Globus pallidus (tissue), 1 donor: ENCODE measurements at regions not wholly inside any gene's neighbourhood (a gene's known extent, or its start where the extent isn't known, plus 50 kb on each side); places are given as distances from the start of the nearest gene placed in this dataset.

ENCODE experiments used
- DNase-seq: peaks from one replicate; pipeline ENCODE4 v3.0.0-alpha.2; 2015; ENCODE audit warnings: low spot score

DNA sequence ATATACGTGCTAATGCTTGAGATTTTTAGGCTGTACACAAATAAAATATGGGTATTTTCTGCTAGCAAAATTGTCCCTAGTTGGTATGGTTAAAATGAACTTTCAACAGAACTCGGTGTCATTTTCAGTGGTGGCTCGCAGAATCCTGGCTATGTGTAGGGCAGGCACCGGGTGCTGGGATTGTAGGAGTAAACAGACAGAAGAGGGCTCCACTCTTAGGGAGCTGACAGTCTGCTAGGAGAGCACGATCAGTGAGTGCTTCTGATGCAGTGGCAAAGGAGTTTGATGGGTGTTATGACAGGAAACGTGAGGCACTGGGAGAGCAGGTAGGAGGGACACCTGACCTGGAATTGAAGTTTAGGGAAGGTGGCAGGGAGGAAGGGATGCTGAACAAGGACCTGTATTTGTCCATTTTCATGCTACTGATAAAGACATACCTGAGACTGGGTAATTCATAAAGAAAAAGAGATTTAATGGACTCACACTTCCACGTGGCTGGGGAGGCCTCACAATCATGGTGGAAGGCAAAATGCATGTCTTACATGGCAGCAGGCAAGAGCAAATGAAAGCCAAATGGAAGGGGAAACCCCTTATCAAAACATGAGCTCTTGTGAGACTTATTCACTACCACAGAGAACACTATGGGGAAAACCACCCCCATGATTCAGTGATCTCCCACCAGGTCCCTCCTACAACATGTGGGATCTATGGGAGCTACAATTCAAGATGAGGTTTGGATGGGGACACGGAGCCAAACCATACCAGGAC is 105.4 kb upstream of the LCLAT1 start:
- DNase-seq: no peak

DNA sequence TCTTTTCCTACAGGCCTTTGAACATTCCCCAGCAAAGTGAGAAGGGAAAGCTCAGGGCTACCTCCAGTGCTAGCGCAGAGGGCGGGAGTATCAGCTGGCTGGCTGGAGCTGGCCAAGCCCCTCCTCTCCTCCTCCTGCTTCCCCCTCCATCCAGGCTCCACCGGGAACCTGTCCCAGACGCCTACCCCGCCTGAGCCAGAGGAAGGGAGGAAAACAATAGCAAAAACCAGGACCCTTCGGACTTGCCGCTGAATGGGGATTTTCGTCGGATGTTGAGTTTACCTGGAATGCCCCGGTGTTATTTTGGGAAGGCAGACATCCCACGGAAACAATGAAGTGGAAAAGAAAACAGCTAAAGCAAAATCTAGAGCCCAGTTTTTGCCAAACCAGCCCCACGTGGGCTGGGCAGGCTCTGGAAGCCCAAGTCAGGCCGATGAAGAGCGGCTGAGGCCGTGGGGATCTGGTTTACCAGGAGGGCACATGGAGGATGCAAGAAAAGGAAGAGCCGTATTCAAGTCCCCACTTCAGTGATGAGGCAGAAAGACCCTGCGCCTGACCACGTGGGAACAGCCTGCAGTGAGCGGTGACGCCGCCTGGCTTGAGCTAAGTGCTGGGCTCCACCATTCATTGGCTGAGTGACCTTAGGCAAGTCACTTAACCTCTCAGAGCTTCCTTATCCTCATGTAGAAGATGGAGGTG is 100.4 kb upstream of the LCLAT1 start:
- DNase-seq: peak; percentile 1

DNA sequence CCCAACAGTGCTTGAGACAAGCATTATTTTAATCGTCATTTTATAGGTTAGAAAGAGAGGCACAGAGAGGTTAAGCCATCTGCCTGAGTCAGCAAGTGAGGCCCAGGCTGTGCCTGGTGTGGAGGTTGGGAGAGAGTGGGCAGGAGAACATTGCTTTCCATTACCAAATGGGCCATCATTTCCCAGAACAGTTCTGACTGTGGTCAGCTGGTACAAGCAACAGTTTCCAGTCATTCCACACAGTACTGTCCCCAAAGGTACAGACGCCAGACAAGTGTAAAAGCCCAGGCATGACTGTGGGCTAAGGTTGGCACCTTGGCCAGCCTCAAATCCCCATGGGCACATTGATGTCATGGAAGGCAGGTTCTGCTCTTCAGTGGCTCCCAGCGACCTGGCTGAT is 98.2 kb upstream of the LCLAT1 start:
- DNase-seq: no peak

DNA sequence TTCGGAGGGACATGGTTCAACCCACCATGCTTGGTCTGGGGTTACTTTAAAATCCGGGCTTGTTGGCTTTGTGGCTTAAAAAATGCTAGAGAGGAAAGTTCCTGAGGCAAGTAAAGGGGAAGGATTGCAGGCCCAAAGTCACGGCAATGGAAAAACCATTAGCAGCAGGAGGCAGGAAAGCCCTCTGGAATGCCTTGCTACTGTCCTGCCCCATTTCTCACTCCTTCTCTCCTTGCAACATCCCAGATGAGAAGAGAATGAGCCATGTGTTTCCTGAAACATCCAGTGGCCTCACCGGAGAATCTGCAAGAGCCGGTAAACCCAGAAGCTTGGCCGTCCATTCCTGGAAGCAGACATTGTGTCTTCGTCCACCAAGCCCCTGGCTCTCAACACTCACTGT is 97.4 kb upstream of the LCLAT1 start:
- DNase-seq: no peak

DNA sequence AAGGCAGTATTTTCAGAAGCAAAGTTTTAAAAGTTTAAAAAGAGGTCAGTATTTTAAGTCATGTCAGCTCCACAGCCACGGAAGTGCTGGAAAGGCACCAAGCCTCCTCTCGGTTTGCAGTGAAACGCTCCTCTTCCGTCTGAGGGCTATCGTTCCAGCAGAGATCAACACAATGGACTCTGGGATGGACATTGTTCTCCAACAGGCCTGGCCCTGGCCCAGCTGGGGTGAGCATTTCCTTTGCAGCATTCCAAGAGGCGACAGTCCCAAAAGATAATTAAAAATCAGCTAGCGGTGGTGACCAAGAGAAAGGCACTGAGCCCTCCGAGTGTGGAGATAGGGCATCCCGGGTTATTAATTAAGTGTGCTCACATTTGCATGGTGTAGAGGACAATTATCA is 95.9 kb upstream of the LCLAT1 start:
- DNase-seq: no peak

DNA sequence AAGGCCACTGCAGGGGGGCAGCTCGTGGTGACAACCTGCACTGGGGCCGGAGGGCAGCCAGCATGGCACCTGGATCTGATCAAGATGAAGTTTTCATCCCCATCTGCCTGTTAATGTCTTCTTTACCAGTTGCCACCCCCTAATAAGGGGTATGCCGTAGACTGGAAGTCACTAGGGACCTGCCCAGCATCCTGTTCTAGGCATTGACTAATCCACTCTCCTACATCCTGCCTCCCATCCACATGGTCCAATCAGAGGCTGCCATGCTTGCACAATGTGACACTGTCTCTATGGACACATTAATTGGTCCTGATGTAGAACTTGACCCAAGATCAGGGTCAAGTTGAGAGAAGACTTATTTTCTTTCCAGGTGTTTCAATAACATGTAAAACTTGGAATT is 95.1 kb upstream of the LCLAT1 start:
- no peak for DNase-seq

DNA sequence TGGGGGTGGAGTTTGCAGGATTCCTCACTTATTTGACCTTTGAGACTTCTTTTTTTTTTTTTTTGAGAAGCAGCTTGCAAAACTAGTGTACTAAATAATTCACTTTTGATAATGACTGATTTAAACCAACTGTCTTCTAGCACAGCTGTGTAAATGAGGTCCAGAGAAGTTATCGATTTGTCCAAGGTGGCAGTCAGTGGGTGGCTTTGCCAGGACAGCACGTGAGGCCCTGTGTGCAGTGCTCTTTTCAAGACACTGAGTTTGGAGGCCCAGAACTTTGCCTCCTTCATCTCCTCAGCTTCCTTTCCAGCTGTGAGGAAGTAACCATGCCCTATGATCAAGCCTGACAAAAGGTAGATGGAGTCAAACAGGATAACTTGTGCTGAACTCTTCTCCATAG is 92.9 kb upstream of the LCLAT1 start:
- DNase-seq: no peak

DNA sequence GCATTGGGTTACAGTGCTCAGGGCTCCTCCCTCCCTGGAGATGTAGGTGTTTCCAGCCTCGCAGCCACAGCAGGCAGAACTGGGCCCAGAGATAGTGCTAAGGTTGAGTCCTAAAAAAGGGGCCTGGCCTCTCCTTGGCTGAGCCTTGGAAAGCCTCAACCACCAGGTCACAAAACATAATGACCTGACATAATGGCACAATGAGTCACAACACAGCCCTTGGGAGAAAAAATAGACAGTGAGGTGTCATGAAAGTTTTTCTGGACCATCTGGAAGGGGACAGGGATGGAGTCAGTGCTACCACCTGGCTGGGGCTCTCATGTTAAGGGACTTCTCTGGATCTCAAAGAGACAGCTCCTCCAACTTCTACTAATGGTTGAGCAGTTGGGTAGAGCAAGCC is 92.4 kb upstream of the LCLAT1 start:
- no peak for DNase-seq

DNA sequence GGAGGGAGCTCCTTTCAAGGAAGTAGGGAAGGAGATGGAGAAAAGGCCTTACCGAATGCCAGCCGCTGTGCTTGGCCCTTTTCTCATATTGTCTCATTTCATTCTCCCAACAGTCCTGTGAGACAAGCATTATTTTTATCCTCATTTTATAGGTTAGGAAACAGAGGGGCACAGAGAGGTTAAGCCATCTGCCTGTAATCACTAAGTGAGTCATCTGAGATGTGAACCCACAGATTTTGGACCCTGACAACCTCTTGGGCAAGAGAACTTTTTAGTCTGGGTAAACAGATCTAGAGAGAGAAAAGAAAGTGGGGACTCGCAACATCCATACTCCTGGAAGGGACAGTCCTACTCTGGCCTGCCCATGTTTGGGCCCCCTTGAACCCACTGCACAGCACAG is 91.7 kb upstream of the LCLAT1 start:
- DNase-seq: no peak

DNA sequence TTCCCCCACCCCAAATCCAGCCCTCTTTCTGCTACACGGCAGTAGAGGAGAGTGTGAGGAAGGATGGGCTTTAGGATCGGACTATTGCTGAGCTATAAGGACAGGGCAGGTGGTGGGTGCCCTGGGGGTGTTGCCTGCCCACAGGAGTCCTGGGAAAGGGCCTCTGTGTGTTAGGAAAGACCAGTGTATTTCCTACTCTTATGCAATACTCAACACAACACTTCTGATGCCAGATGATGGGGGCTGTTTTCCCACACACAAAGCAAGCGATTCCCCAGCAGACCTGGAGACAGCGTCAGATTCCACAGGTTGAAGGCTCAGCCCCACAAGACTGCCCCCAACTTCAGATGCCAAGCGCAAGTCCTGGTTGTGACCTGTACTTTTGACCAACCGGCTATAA is 91.0 kb upstream of the LCLAT1 start:
- DNase-seq: no peak

DNA sequence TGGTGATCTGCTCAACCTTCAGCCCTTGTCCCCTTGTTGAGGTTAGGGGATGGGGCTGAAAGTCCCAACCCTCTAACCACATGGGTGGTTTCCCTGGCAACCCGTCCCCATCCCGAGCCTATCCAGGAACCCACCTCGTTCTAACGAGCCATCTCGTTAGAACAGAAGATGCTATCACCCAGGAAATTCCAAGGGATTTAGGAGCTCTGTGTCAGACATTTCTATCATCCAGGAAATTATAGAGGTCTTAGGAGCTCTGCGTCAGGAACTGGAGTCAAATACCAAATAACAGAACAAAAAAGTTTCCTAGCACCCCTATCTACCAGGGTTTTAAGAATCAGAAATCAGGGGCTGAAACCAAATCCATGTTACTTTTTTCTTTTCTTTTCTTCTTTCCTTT is 90.3 kb upstream of the LCLAT1 start:
- DNase-seq: no peak

DNA sequence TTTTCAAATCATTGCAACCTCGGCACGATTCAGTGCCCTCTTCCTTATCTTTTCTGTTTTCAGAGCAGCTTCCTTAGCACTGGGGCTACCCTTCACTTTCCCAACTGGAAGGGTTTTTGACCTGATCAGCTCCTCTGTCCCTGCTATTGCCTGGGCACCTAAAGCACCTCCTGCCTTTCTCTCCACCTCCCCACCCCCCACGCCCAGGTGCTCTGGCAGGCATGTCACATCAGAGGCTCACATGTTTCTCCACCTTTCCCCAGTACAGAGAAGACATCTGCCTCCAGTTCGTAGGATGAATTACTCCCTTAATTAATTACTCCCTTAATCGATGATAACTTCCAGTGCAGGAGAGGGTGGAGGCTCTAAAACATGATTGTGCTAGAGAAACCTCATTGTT is 88.7 kb upstream of the LCLAT1 start:
- no peak for DNase-seq

DNA sequence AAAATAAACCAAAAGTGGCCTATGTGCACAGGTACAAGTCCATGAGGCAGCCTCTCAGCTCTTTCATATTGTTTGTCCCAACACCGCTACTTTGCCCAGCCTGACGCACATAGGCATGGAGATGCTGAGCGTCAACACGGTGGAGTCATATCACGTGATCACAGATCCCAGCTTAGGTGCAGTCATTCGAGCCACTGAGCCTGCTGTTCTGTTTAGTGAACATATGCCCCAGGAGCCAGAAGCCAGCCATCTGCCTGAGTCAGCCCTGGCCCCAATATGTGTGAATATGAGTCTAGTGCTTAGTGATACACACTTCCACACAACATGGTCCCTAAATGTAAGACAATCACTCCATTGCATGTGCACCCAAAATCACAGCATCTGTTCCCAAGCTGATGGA is 88.2 kb upstream of the LCLAT1 start:
- no peak for DNase-seq

DNA sequence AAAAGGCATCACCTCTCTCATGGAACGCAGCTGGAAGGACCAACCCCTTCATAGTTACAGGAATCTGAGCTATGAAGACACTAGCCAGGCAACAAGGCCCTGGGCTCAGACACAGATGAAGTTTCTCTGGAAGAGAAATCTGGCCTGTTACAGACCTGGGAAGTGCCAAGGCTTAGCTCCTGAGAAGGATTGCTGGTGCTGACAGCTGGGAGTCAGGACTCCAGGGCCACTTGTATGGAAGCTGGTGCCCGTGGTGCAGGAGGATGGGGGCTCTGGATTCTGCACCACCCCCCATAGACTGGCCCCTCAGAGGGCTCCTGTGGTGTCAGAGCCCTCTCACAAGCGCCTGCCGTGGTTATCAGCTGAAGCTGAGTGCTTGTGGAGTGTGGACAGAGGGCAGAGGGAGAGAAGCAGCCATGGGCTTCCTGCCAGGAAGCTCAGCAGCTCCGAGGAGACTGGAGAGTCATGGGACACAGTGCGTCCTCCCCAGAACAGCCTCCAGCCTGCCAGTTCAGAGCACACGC is 87.3 kb upstream of the LCLAT1 start:
- DNase-seq: peak; percentile 4

DNA sequence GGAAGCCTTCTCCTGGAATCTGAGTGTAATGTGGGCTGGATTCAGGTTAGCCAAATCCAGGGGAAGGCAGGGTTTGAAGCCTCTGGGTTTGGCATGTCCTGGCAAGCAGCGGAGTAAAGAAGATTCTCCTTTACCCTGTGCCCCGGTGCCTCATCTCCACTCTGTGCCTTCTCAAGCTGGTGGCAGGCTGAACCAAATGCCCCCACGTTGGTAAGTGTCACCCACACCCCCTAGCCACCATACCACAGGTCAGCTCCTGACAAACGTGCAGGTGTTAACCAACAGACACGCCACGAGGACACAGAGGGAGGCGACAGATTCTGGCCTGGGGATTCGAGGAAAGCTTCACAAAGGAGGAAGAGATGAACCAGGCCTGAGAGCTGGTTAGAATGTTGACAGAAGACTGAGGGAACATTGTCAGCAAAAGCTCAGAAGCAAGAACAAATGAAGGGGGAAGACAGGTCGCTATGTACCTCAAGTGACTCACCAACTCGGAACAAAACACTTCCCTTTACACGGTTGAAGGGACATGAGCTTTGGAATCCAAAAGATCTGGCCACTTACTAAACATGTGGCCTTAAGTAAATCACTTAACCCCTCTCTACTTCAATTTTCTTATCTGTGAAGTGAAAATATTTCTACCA is 85.2 kb upstream of the LCLAT1 start:
- no peak for DNase-seq

DNA sequence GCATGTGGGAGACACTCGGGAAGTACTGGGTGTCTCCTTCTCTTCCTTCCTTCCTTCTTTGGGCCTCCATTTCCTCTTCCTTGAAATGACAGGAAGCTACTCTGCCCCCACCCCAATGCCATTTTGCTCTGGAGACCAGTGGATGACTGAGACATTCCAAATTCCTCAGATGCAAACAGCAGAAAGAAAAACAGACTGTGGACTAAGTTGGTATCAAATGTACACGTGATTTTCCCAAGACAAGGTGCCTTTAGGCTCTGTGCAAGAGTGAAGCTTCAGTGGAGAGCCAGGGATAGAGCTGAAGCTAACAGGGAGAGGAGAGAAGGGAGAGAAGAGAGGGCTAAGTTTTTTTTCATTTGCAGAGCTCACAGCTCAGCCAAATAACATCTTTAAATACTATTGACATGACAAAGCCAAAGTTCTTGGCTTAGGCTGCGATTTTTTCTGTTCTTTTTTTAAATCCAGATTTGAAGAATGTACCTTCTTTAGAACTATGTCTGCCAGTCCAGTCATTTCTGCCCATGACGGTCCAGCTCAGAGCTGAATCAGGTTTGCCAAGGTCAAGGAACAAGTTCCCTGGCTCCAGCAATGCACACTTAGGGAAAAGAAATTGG is 84.5 kb upstream of the LCLAT1 start:
- DNase-seq: no peak

DNA sequence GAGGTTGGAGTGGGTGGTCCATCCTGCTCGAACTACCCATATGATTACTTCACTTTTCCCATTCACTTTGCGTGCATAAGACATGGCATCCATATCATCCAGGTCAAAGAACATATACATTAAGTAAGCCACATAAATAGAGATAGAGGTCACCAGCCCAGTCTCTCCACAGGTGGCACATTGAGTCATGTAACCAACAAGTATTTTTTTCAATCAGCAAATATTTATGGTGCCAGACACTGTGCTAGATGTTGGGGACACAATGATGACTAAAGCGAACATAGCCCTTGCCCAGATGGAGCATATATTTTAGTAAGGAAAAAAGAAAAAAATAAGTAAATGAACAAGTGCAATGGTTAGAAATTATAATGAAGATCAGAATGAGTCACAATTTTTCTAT is 83.6 kb upstream of the LCLAT1 start:
- DNase-seq: no peak

DNA sequence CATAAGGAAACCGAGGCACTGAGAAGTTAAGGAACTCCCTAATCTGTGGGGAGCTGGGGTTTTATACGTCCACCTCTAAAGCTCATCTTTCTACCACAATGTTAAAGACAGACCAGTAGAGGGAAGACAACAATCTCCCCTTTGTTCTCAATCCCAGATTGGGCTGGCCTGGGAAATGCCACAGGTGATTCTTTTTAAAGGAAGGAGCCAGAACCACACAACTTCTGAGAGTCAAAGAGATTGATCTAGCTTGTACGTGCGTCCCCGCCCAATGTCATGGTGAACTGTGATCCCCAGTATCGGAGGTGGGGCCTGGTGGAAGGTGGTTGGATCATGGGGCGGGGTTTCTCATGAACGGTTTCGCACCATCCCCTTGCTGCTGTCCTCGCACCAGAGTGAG is 81.8 kb upstream of the LCLAT1 start:
- DNase-seq: no peak

DNA sequence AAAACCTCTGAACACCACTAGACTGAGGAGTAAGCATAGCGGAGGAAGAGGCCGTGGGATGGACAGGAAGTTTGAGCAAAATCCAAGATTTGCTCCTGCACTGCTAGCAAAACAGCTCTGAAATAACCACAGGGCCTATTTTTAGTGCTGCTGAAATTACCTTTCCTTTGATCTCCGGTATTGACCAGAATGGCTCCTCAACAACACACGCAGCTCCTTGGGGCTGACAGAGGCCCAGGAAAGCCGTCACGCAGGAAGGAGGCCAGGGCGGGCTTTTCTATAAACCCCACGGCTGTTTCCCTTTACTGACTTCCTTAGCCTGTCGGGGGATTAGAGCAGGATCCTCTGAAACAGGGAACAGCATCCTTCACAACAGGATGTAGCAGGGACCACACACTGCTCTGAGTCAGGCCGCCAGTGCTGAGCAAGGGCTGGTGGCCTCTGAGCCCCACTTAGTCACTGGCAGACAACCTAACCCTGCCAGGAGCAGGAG is 80.8 kb upstream of the LCLAT1 start:
- no peak for DNase-seq

DNA sequence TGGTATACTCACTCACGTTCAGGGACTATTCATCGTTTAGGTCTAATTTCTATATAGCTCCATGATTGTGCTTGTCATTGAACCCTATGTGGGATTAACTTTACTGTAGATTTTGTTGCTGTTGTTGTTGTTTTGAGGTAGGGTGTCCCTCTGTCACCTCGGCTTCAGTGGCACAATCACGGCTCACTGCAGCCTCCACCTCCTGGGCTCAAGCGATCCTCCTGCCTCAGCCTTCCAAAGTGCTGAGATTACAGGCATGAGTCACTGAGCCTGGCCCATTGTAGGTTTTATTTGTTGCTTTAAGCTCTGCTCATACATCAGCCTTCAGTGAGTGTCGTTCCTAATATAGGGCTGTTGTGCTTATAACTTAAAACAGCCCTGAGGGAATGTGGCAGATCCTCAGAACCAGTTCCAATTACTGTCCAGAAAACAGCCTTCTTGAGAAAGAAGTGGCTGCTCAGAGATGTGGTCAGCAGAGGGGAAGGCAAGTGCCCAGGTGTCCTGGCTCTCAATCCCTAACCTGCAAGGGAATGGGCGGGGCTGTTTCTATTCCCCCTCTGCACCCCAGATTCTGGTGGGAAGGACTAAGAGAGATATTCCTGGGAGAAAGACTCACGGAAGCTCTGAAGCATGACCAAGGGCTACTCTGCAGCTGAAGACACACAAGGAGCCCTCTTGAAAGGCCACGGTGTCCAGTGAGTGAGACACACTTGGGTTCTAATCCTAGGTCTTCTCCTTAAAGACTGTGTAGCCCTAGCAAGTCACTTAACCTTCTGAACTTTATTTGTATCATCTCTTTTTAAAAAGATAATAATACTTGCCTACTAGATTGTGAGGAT is 79.6 kb upstream of the LCLAT1 start:
- DNase-seq: no peak

DNA sequence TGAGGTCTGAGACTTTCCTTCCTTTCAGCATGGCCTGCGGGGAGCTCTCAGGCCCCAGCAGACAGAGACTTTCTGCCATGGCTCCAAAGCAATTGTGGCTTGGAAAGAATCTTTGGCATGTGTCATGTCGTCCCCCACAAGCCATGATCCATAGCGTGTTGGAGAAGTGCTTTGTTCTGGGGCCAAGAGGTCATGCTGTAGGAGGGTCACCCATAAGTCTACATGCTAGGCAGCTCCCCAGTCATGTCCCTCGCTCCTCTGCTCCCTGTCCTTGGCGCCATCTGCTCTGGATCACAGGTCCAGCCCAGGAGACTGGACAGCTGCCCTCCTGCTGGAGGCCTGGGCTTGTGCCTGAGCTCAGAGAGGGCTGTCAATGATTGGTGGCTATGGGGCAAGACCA is 78.8 kb upstream of the LCLAT1 start:
- no peak for DNase-seq
